HG03066 (cell line): ENCODE measurements at regions not wholly inside any gene's neighbourhood (a gene's known extent, or its start where the extent isn't known, plus 50 kb on each side); places are given as distances from the start of the nearest gene placed in this dataset.

Source experiments
- ATAC-seq: cut with Tn5 transposase; IDR thresholded peaks from one replicate; pipeline ENCODE4 v1.9.1; 2021; ENCODE audit warnings: low read depth; ENCODE audit not compliant: unreplicated experiment

- ATAC-seq, result no peak
Observed at GRCh38 chr1:42096554-42096953, 56.7 kb upstream of the GUCA2B start.

- no peak for ATAC-seq
Observed at GRCh38 chr1:42089246-42089645, 64.0 kb upstream of the GUCA2B start.

- no peak for ATAC-seq
Observed at GRCh38 chr1:42086146-42086545, 67.1 kb upstream of the GUCA2B start.

GRCh38 chr1:42085596-42085995 is 67.6 kb upstream of the GUCA2B start:
- no peak for ATAC-seq

- no peak for ATAC-seq
Observed at GRCh38 chr1:42081475-42081874, 71.7 kb upstream of the GUCA2B start.

GRCh38 chr1:42075179-42075578 is 78.0 kb upstream of the GUCA2B start:
- ATAC-seq, result no peak

- ATAC-seq, result no peak
Observed at GRCh38 chr1:42070996-42071395, 82.2 kb upstream of the GUCA2B start.

- ATAC-seq, result no peak
Observed at GRCh38 chr1:42057800-42058199, 95.4 kb upstream of the GUCA2B start.

GRCh38 chr1:42056460-42056859 is 96.8 kb upstream of the GUCA2B start:
- no peak for ATAC-seq

GRCh38 chr1:42055061-42055460 is 98.1 kb upstream of the GUCA2B start:
- ATAC-seq, result no peak

GRCh38 chr1:42052072-42052699 is 101.0 kb upstream of the GUCA2B start:
- no peak for ATAC-seq

GRCh38 chr1:42047508-42047880 is 105.7 kb upstream of the GUCA2B start:
- ATAC-seq, result no peak

- ATAC-seq, result no peak
Observed at GRCh38 chr1:42046761-42047507, 106.3 kb upstream of the GUCA2B start.

GRCh38 chr1:42044346-42044745 is 108.9 kb upstream of the GUCA2B start:
- ATAC-seq, result no peak

GRCh38 chr1:42043811-42044210 is 109.4 kb upstream of the GUCA2B start:
- ATAC-seq, result no peak

- ATAC-seq, result no peak
Observed at GRCh38 chr1:42043182-42043581, 110.0 kb upstream of the GUCA2B start.

- no peak for ATAC-seq
Observed at GRCh38 chr1:42041031-42041430, 112.2 kb upstream of the GUCA2B start.

GRCh38 chr1:42040159-42040558 is 113.1 kb upstream of the GUCA2B start:
- no peak for ATAC-seq

- no peak for ATAC-seq
Observed at GRCh38 chr1:42038261-42038660, 114.9 kb upstream of the GUCA2B start.

- ATAC-seq, result no peak
Observed at GRCh38 chr1:42037586-42037985, 115.6 kb upstream of the GUCA2B start.

GRCh38 chr1:42037161-42037560 is 116.0 kb upstream of the GUCA2B start:
- ATAC-seq, result no peak

- peak; percentile 90 for ATAC-seq
Observed at GRCh38 chr1:42035830-42036604, 117.2 kb upstream of the GUCA2B start.
